Hypothalamus (tissue), 51 donors: ENCODE measurements at regions not wholly inside any gene's neighbourhood (a gene's known extent, or its start where the extent isn't known, plus 50 kb on each side); places are given as distances from the start of the nearest gene placed in this dataset.
"Not testable (repeated sequence)": the region's sequence is repeated elsewhere in the genome, so short reads cannot be mapped to it uniquely, and the experiment has no call there.

Source experiments
- DNase-seq, 51 donors: peaks; one replicate each; lab custom pipeline; 2025; lab: John Stamatoyannopoulos, UW

DNA sequence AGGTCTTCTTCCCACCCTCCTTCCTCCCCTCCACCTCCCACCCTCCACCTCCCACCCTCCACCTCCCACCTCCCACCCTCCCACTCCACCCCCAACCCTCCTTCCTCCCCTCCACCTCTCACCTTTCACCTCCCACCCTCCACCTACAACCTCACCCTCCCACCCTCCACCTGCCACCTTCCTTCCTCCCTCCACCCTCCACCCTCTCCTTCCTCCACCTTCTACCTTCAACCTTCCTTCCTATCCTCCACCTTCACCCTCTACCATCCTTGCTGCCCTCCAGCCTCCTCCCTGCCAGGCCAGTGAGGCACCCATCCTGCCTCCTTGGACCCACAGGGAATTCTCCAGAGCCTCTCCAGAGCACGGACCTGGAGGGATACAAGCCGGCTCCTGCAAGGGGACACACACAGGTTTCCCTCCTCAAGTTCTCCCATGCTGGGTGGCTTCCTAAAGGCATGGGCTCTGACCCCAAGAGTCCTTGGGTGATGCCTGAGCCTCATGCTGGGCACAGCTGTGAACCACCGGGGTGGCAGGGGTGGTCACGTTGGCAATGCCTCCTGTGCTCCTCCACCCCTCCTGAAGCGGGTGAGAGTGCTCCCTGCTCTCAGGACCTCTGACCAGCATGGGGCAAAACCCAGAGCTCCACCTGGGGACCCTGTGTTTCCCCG, 293.0 kb downstream of the NDUFA10 start:
- DNase-seq, result no peak

DNA sequence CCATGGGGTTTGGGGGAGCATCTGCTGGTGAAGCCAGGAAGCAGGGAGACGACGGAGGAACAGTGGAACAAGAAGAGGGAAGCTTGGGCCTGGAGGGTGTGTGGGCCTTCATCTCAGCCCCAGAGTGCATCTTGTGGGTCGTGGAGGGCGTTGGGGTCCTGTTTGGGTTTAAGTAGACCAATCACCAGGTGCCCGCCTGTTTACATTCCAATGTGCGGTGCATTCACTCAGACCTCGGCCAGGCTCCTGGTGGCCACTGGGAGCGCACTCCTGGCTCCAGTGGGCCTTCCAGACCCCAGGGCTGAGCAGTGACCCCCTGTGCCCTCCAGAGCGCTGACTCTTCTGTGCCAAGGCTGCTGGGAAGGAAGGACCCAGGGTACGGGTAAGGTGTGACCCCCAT, 293.7 kb downstream of the NDUFA10 start:
- no peak for DNase-seq

DNA sequence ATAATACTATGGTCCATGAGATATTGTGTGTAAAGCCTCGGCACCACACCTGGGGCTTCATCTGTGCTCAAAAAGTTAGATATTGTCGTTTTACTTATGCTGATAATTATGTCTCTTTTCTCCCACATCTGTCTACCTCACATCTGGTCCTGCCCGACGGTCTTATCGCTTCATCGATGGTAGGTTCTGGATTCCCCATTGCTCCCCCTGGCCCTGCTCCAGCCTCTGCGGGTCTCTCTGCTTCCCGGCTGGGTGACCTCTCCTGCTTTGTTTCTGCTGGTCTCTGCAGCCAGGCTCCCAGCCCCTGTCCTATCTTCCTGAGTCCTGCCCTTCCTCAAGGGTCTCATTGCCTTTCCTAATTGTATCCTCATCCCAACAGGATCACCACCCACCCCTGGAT, 294.2 kb downstream of the NDUFA10 start:
- no peak for DNase-seq

DNA sequence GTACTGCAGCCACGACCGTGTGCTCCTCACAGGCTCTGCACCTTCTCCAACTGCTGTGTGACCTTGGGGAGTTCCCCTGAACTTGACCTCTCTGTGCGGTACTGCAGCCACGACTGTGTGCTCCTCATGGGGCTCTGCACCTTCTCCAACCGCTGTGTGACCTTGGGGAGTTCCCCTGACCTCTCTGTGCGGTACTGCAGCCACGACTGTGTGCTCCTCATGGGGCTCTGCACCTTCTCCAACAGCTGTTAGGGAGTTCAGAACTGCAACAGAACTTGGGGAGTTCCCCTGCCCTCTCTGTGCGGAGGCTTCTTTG, 294.6 kb downstream of the NDUFA10 start:
- not testable (repeated sequence) for DNase-seq

- DNase-seq, result no peak
Observed at GRCh38 chr2:239729681-239730566, 295.2 kb downstream of the NDUFA10 start.

DNA sequence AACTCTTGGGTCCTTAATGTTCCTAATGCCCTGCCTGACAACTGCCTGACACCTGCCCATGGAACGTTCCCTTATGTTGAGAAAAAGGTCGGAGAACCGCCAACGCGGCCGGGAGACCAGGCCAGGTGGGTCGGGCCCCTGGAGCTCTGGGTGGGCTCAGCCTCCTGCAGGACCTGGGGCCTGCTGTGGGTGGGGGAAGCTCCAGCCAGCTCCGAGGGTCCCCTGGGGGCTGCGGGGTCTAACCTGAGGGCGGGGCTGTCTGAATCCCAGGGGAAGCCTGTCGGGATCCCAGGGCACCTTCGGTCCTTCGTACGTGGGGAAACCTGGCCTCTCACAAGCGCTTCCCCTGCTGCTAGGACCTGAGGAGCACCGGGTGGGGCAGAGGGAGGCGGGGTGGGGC, 296.0 kb downstream of the NDUFA10 start:
- DNase-seq, result no peak

DNA sequence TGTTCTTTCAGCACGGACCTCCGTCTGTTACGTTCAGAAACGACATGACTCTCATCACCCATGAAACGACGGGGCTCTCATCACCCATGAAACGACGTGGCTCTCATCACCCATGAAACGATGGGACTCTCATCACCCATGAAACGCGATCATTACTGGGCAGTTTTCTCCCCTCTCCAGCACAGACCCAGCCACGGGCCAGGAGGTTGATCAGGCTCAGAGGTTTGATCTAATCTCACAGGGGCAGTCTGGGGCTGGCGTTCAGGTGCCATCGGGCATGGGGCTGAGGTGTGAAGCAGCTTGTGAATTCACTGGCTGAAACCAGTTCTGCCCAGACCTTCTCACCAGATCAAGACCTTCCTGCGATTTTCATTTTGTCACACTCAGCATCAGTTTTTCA, 296.4 kb downstream of the NDUFA10 start:
- no peak for DNase-seq

GRCh38 chr2:239727776-239728600, 297.2 kb downstream of the NDUFA10 start:
- peak in 32 of 51 donors; percentile 10 to 72 (median 48) for DNase-seq

DNA sequence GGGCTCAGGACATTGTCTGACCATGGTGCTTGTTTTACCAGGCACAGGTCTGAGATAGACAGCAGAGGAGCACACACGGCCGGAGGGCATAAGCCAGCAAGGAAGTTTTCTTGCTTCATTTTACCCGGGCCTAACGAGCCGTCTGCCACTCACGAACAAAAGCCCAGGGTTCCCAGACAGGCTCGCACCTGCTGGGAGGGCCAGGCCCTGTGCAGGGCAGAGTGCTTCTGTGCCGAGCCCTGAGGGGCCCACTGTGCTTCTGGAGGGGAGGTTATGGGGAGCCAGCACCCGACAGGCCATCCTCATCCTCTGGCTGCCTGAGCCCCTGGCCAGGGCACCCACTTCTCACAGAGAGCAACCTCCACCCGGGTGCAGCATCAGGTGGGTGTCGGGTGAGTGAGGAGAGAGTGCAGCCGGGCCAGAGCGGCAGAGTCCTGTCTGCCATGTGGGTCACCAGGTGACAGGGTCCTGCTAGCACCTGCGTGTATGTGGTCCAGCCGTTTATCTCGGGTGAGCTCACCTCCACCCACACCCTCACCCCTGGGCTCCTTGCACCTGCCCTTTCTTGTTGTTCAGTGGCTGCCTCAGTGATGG, 297.9 kb downstream of the NDUFA10 start:
- no peak for DNase-seq

- DNase-seq, result no peak
Observed at GRCh38 chr2:239726631-239727181, 298.4 kb downstream of the NDUFA10 start.

DNA sequence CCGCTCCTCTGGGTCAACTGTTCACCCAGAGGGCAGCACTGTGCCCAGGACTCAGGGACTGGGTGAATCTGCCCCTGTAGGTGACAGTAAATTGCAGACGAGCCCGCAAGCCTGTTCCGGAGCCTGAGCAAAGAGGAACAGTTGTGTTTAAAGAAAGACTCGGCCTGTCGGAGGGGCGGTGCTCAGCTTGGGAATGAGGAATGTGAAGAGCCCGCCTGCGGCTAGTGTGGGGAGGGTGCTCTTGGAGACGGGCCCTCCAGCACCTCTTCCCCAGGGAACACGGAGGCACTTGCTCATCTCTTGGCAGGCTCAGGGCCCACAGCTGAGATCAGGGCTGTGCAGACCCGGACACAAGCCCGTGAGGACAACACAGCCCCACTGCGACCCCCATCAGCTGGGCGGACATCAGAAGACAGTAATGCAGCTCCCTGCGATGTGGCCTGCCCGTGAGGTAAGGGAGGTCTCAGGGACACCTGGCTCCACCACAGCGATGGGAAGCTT, 299.0 kb downstream of the NDUFA10 start:
- DNase-seq, result no peak

- DNase-seq, result no peak
Observed at GRCh38 chr2:239725551-239725890, 299.6 kb downstream of the NDUFA10 start.

GRCh38 chr2:239724851-239725550, 300.1 kb downstream of the NDUFA10 start:
- no peak for DNase-seq

DNA sequence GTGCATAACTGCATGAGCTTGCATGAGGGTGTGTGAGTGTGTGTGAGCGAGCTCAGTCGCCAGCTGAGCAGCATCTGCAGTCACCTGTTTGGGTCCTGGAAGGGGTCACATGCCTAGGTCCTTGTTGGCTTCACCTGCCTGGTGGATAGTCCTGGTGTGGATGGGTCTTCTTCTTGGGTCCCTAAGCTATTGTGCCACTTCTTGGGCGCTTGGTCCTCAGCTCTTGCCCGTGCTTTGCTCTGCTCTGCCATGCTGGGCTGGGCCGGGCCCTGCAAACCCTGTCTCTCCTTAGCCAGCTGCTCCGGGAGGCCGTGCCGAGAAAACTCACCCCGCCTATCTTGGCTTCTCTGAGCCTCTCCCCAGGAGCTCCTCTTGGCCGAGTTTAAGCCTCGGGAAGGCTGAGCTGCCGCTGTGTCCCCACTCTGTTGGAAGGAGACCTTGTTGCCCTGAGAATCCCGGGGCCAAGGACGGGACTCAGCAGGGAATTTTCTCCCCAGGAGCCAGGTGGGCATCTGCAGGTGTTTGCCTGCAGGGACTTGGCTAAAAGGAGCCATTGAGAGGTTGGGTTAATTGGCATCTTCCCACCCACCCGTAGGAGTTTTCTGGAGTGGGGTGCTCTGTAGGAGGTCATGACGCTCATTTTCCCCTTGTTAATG, 300.8 kb downstream of the NDUFA10 start:
- DNase-seq, result peak in 5 of 51 donors; percentile 14 to 28 (median 24)

- no peak for DNase-seq
Observed at GRCh38 chr2:239723486-239724193, 301.5 kb downstream of the NDUFA10 start.

DNA sequence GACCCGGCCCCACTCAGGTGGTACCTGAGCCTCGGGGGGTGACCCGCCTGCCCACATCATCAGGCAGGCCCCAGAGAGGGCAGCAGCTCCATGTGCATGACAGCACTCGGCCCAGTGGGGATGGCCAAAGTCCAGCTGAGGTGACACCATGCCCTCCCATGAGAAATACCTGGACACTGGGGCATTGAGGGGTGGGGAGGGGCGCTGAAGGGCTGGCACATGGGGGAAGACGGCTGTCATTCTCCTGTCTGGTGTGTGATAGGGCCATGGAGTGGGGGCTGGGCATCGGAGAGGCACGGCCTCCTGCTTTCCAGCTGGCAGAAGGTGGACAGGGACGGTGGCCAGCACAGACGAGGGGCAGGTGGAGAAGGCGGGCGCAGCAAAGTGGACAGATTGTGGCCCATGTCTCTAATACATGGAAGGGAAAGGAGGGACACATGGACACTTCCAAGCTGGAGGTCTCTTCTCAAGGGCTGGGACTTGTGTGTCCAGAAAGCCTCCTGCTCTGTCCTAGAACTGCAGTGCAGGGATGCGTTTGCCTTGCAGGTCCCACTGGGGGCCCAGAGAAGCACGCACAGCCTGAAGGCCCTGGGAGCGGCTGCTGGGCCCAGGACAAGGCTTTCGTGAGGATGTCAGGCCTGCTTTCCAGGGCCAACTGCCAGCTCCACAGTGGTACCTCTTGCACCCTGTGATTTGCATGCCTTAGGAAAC, 302.2 kb downstream of the NDUFA10 start:
- DNase-seq, result no peak

DNA sequence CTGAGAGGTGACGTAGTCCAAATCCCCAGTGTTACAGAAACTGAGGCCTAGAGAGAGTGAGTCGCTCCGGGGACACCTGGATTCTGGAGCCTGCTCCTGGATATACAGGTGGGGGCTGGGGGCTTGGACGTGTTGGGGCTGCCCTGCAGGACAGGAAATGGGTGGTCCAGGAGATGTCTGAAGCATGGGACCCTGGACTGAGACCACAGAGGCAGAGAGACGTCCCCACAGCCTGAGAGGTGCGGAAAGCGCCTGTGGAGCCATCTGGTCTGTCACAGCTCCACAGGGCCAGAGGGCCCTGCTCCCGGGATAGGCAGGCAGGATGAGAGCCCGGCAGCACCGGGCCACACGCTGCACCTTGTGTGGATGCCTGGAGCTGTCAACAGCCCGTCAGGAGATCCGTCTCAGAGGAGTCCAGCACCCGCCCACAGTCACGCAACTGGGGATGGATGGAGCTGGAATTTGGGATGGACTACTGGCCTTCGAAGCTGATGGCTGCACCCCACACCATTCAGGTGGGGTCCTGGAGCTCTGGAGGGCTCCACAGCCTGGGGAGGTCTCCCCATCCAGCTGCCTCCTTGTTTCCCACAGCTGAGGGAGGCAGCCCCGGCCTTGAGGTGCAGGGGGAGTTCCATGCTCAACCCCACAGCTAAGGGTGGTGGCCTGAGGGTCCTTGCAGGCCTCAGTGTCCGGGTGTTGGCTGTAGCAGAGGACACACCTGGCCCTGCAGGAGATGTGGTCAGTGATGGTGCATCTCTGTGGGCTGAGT, 303.0 kb downstream of the NDUFA10 start:
- no peak for DNase-seq
